ENCODE measurements at regions not wholly inside any gene's neighbourhood (a gene's known extent, or its start where the extent isn't known, plus 50 kb on each side); places are given as distances from the start of the nearest gene placed in this dataset.

DNA sequence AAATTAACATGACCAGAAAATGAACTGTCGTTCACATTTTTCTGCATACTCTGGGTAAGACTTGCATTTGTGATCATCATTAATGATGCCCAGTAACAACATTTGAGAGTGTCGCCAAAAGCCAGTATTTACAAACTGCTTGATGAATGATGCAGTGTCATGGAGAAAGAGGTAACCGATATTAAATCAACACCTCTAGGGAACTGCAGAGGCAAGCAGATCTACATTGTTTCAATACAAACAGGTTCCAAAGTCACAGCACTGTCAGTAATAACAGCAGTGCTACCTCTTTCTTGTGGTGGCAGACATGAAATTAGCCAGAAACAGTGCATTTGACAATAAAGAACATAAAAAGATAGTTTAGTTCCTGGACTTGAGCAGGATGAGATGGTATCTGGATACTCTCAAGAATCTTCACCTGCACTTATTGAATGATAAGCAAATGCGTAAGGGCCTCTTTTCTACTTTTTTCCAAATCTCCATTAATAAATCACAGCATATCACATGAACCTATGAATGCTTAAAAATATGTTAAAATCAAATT lies 456.6 kb downstream of the ARHGEF28 start:
- Histone ChIP-seq H4K91ac (replicated peaks; ENCODE audit: insufficient read length, low read length) (no peak overlapping the region), H3K4me2 (ENCODE audit: insufficient read depth in 1 of 2, low read depth in 2 of 2, low read length in 2 of 2) (no peak overlapping the region), H2BK12ac (ENCODE audit: low read depth, low read length) (no peak overlapping the region), H3K4ac (replicated peaks; ENCODE audit: insufficient read length, low read depth, low read length) (no peak overlapping the region), H3K79me1 (ENCODE audit: low read depth, low read length) (no peaks in the 10 kb centered on the region), H3K9me3 (ENCODE audit: insufficient read depth in 2 of 2, low read depth in 1 of 2, low read length in 1 of 2) (no peaks in the 10 kb centered on the region), H3K23me2 (ENCODE audit: low read depth, low read length) (no peaks in the 10 kb centered on the region), H3K18ac (ENCODE audit: extremely low read depth, low read length) (no peak overlapping the region), H3K36me3 (ENCODE audit: control insufficient read depth in 2 of 4, insufficient read depth in 4 of 4, low read length in 3 of 4) (no peaks in the 10 kb centered on the region), H2BK120ac (replicated peaks; ENCODE audit: low read depth, low read length) (no peak overlapping the region), H3K9ac (replicated peaks in 1 of 4; ENCODE audit: extremely low read depth in 1 of 4, low read depth in 3 of 4, low read length in 3 of 4) (no peak overlapping the region), H2BK5ac (ENCODE audit: low read depth, low read length) (no peak overlapping the region), H3K4me3 (ENCODE audit: extremely low read depth in 1 of 4, insufficient read depth in 2 of 4, low read depth in 3 of 4, low read length in 4 of 4) (no peak overlapping the region), H3K56ac (replicated peaks; ENCODE audit: insufficient read length, low read depth, low read length) (no peak overlapping the region), H4K5ac (ENCODE audit: insufficient read length, low read depth, low read length) (no peak overlapping the region), H2AFZ (ENCODE audit: low read length) (no peak overlapping the region), H3K14ac (ENCODE audit: insufficient read length) (no peak overlapping the region), H3K27ac (ENCODE audit: low read depth, low read length) (no peak overlapping the region), H3K4me1 (replicated peaks in 1 of 4; ENCODE audit: control insufficient read depth in 3 of 4, insufficient read depth in 4 of 4, low read length in 3 of 4) (no peaks in the 10 kb centered on the region; a peak in 1 of 7 replicates), H2BK15ac (ENCODE audit: low read length) (no peak overlapping the region), H4K20me1 (replicated peaks in 1 of 2; ENCODE audit: control insufficient read depth in 1 of 2, insufficient read depth in 2 of 2, low read length in 2 of 2) (no peaks in the 10 kb centered on the region), H3K23ac (ENCODE audit: insufficient read length) (no peak overlapping the region), H2AK5ac (ENCODE audit: low read depth, low read length) (no peak overlapping the region), H3K27me3 (replicated peaks in 1 of 4; ENCODE audit: control insufficient read depth in 3 of 4, extremely low read depth in 1 of 4, insufficient read depth in 3 of 4, low read length in 3 of 4) (no peaks in the 10 kb centered on the region), H3K79me2 (ENCODE audit: control insufficient read depth in 1 of 2, insufficient read depth in 2 of 2, low read length in 2 of 2) (no peaks in the 10 kb centered on the region), H4K8ac (ENCODE audit: extremely low read depth, insufficient read depth, low read length) (no peak overlapping the region), H2BK20ac (ENCODE audit: low read length) (no peak overlapping the region)
- ChIA-PET POLR2A (ENCODE audit: partially characterized antibody) (no interaction called here), CTCF (ENCODE audit: partially characterized antibody) (no interaction called here)
- TF ChIP-seq NRF1 (IDR thresholded peaks at IDR 0.05; ENCODE audit: low read depth, low read length) (no peak), CBX5 (IDR thresholded peaks at IDR 0.05; ENCODE audit: low read depth, low read length) (no peak), EP300 (IDR thresholded peaks at IDR 0.05; ENCODE audit: borderline replicate concordance in 1 of 2, low read depth in 2 of 2, low read length in 2 of 2) (no peak), CEBPB (IDR thresholded peaks at IDR 0.05; ENCODE audit: low read depth, low read length) (no peak), PHF8 (conservative IDR thresholded peaks at IDR 0.05; ENCODE audit: low read depth, low read length) (no peak), JUN (IDR thresholded peaks at IDR 0.05; ENCODE audit: low read depth, low read length) (no peak), ASH2L (IDR thresholded peaks at IDR 0.05; ENCODE audit: low read length) (no peak)
- TF ChIP-seq, protein P1, sequence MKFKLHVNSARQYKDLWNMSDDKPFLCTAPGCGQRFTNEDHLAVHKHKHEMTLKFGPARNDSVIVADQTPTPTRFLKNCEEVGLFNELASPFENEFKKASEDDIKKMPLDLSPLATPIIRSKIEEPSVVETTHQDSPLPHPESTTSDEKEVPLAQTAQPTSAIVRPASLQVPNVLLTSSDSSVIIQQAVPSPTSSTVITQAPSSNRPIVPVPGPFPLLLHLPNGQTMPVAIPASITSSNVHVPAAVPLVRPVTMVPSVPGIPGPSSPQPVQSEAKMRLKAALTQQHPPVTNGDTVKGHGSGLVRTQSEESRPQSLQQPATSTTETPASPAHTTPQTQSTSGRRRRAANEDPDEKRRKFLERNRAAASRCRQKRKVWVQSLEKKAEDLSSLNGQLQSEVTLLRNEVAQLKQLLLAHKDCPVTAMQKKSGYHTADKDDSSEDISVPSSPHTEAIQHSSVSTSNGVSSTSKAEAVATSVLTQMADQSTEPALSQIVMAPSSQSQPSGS (IDR thresholded peaks at IDR 0.05; ENCODE audit: low read length), result no peak
- 91% methylated on average over 4 of the region's 4 CpGs; no CpG with 5 or more reads in 1 of the 2 experiments for WGBS, 2 experiments (ENCODE audit: extremely low coverage in 1 of 2, insufficient coverage in 1 of 2, insufficient read length in 1 of 2, insufficient replicate concordance in 2 of 2, low coverage in 1 of 2, low lambda C conversion rate in 2 of 2, missing lambda C conversion rate in 1 of 2)
- no peak for FAIRE-seq
- no peak for DNase-seq (ENCODE audit: low read depth in 1 of 2, low spot score in 2 of 2)
